Transverse colon (tissue), 4 donors: ENCODE measurements at regions not wholly inside any gene's neighbourhood (a gene's known extent, or its start where the extent isn't known, plus 50 kb on each side); places are given as distances from the start of the nearest gene placed in this dataset.

Experiments used
- DNase-seq: peaks from one replicate; pipeline ENCODE4 v3.0.0-alpha.2; 2019
- H3K27ac ChIP-seq, 4 donors: fragments of 200-600 bp; sonication (generic); 2 replicates each; pipeline ENCODE4 v1.5.1; 2016 to 2018; ENCODE audit warnings: inconsistent platforms in 4 of 4
- H3K27me3 ChIP-seq: fragments of 200-600 bp; sonication (generic); 2 replicates; pipeline ENCODE4 v1.5.1; 2017; ENCODE audit warnings: inconsistent platforms
- H3K36me3 ChIP-seq, 4 donors: fragments of 200-600 bp; sonication (generic); 2 replicates each; pipeline ENCODE4 v1.5.1; 2017 to 2019; ENCODE audit warnings: inconsistent platforms in 4 of 4
- H3K4me1 ChIP-seq, 4 donors: fragments of 200-600 bp; sonication (generic); 2 replicates each; pipeline ENCODE4 v1.5.1; 2017 to 2020; ENCODE audit warnings: inconsistent platforms in 4 of 4
- H3K4me3 ChIP-seq, 4 donors: fragments of 200-600 bp; sonication (generic); 1 replicate in 1 of 4; 2 replicates in 3 of 4; pipeline versions ENCODE4 v1.5.1 to v1.6.1; 2017 to 2019; ENCODE audit warnings: inconsistent platforms in 4 of 4
- H3K9me3 ChIP-seq, 2 donors: fragments of 200-600 bp; sonication (generic); 2 replicates each; pipeline ENCODE4 v1.5.1; 2017 to 2019; ENCODE audit warnings: inconsistent platforms in 2 of 2
- CTCF ChIP-seq, 5 experiments: fragments of 200-600 bp in 3 of 5; fragments of 450-650 bp in 2 of 5; sonication (generic) in 3 of 5; IDR thresholded peaks; 1 replicate in 2 of 5; 2 replicates in 3 of 5; pipeline ENCODE4 v1.5.1; 2016 to 2017; ENCODE audit warnings: antibody characterized with exemption in 5 of 5, inconsistent platforms in 3 of 5, mild to moderate bottlenecking in 2 of 5, moderate library complexity in 1 of 5
- EP300 ChIP-seq: sonication (generic); formaldehyde crosslinking; IDR thresholded peaks from one replicate; pipeline ENCODE4 v1.6.1; 2017; ENCODE audit warnings: antibody characterized with exemption, low read depth
- POLR2A ChIP-seq: fragments of 450-650 bp; IDR thresholded peaks from one replicate; pipeline ENCODE4 v1.6.1; 2016; ENCODE audit warnings: antibody characterized with exemption, mild to moderate bottlenecking, moderate library complexity
- POLR2AphosphoS5 ChIP-seq, 3 donors: sonication (generic); formaldehyde crosslinking; IDR thresholded peaks; one replicate each; pipeline ENCODE4 v1.6.1; 2016; ENCODE audit warnings: antibody characterized with exemption in 3 of 3
- WGBS, 2 donors: methylation state at CpG; one replicate each; pipeline ENCODE4 v1.1.5; 2018; ENCODE audit warnings: low coverage in 1 of 2; 5-methylcytosine and 5-hydroxymethylcytosine counted together
- in situ Hi-C, 4 donors: fragments of 200-750 bp; cut with MboI; loops; one replicate each; pipeline versions ENCODE4 v1.15.0 to v1.15.1; 2017; ENCODE audit warnings: low sequenced_read_pairs in 3 of 4, low pct_ligation_motif_present in 1 of 4, low pct_unique_long_range_greater_than_20kb in 1 of 4
- intact Hi-C: fragments of 100-400 bp; cut with DNase I; formaldehyde crosslinking; loops from one replicate; pipeline ENCODE4 v1.15.1; 2023; ENCODE audit warnings: low total_unique reads

- 31% methylated on average over 1 of the region's 1 CpG; no CpG with 5 or more reads in 1 of the 2 donors for WGBS, 2 donors
- H3K36me3 ChIP-seq = no peaks in the 10 kb centered on the region
- H3K27ac ChIP-seq = no peak overlapping the region
- DNase-seq = no peak
- H3K4me1 ChIP-seq = no peaks in the 10 kb centered on the region
- in situ Hi-C loops = no loop called here
- H3K9me3 ChIP-seq = no peaks in the 10 kb centered on the region
- TF ChIP-seq POLR2A = no peak
- TF ChIP-seq POLR2AphosphoS5 (IDR thresholded peaks at IDR 0.05) = no peak
- TF ChIP-seq EP300 = no peak
- no peak for TF ChIP-seq CTCF (IDR thresholded peaks at IDR 0.05)
- H3K27me3 ChIP-seq = no peaks in the 10 kb centered on the region
- intact Hi-C loops = no loop called here
- no peak overlapping the region for H3K4me3 ChIP-seq
Observed at GRCh38 chrX:34371754-34372153, 239.6 kb upstream of the FAM47A start.

- peak in 2 of 5 experiments; percentile 31 to 39 for TF ChIP-seq CTCF (IDR thresholded peaks at IDR 0.05)
- no peak for TF ChIP-seq EP300
- TF ChIP-seq POLR2AphosphoS5 (IDR thresholded peaks at IDR 0.05) = no peak
- H3K27ac ChIP-seq = no peak overlapping the region
- no peaks in the 10 kb centered on the region for H3K27me3 ChIP-seq
- intact Hi-C loops (no loop called here), in situ Hi-C loops (no loop called here)
- H3K4me3 ChIP-seq = no peak overlapping the region
- H3K9me3 ChIP-seq = no peaks in the 10 kb centered on the region
- WGBS, 2 donors = 14 to 47% methylated on average over 1 to 4 of the region's 4 CpGs
- no peaks in the 10 kb centered on the region for H3K4me1 ChIP-seq
- H3K36me3 ChIP-seq = no peaks in the 10 kb centered on the region
- no peak for DNase-seq
Observed at GRCh38 chrX:34365471-34365870, 233.4 kb upstream of the FAM47A start.

- Histone ChIP-seq H3K9me3 (no peaks in the 10 kb centered on the region), H3K4me1 (no peaks in the 10 kb centered on the region), H3K4me3 (no peak overlapping the region), H3K27me3 (no peaks in the 10 kb centered on the region), H3K36me3 (no peaks in the 10 kb centered on the region), H3K27ac (no peak overlapping the region)
- DNase-seq = no peak
- intact Hi-C loops = no loop called here
- in situ Hi-C loops = no loop called here
- no peak for TF ChIP-seq CTCF (IDR thresholded peaks at IDR 0.05)
- TF ChIP-seq POLR2A = no peak
- no peak for TF ChIP-seq EP300
- TF ChIP-seq POLR2AphosphoS5 (IDR thresholded peaks at IDR 0.05) = no peak
- WGBS, 2 donors = 47 to 54% methylated on average over 2 to 3 of the region's 3 CpGs
Observed at GRCh38 chrX:34350561-34351335, 218.6 kb upstream of the FAM47A start.

GRCh38 chrX:34343001-34343400 is 210.9 kb upstream of the FAM47A start:
- TF ChIP-seq CTCF (IDR thresholded peaks at IDR 0.05) (no peak), POLR2AphosphoS5 (IDR thresholded peaks at IDR 0.05) (no peak), POLR2A (no peak), EP300 (no peak)
- H3K9me3 ChIP-seq = no peaks in the 10 kb centered on the region
- H3K27ac ChIP-seq = no peak overlapping the region
- intact Hi-C loops = no loop called here
- no peaks in the 10 kb centered on the region for H3K36me3 ChIP-seq
- in situ Hi-C loops = no loop called here
- H3K4me1 ChIP-seq = no peaks in the 10 kb centered on the region
- H3K4me3 ChIP-seq = no peak overlapping the region
- no peaks in the 10 kb centered on the region for H3K27me3 ChIP-seq
- DNase-seq = no peak
